Activated CD8-positive, alpha-beta memory T cell treated with anti-CD3 and anti-CD28 coated beads for 24 hours (primary cell): ENCODE measurements at regions not wholly inside any gene's neighbourhood (a gene's known extent, or its start where the extent isn't known, plus 50 kb on each side); places are given as distances from the start of the nearest gene placed in this dataset.
"Not testable (repeated sequence)": the region's sequence is repeated elsewhere in the genome, so short reads cannot be mapped to it uniquely, and the experiment has no call there.

Experiments
- DNase-seq: peaks from one replicate; pipeline ENCODE4 v3.0.0-alpha.2; 2020

DNA sequence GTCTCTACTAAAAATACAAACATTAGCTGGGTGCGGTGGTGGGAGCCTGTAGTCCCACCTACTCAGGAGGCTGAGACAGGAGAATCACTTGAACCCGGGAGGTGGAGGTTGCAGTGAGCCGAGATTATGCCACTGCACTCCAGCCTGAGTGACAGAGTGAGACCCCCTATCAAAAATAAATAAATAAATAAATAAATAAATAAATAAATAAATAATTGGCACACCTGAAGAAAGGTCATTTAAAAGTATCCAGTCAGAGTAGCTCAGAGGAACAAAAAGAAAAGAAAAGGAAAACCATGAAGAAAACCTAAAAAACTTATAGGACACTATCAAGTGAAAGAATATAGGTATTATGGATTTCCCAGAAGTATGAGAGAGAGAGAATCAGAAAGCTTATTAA is 330.1 kb upstream of the AR start:
- DNase-seq = not testable (repeated sequence)

DNA sequence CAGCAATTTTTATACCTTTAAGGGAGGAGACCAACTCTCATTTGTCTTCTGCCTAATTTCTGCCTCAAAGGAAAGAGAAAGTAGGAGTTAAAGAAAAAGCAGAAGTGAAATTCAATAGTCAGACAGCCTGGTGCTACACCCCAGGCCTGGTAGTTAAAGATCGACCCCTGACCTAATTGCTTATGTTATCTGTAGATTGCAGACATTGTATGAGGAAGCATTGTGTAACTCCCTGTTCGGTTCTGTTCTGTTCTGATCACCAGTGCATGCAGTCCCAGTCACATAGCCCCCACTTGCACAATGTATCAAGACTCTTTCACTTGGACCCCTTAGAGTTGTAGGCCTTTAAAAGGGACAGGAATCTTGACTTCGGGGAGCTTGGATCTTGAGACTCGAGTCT is 335.9 kb upstream of the AR start:
- DNase-seq = no peak

DNA sequence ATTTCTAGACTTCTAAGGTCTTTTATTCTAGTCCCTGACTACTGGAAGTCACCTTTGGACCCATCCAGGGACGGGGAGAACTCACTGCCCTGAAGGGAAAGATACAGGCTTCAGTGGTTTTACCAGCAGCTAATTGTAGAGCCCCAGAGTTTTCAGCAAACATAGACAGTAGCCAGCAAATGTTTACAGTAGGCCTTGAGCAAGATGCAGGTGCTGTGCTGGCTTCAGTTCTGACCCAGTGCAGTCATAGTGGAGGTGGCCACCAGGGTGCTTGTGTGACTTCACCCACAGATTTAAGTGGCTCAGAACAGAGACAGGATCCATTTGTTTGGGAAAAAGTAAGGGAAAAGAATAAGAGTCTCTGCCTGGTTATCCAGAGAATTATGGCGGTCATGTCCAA is 384.4 kb upstream of the AR start:
- DNase-seq = no peak

DNA sequence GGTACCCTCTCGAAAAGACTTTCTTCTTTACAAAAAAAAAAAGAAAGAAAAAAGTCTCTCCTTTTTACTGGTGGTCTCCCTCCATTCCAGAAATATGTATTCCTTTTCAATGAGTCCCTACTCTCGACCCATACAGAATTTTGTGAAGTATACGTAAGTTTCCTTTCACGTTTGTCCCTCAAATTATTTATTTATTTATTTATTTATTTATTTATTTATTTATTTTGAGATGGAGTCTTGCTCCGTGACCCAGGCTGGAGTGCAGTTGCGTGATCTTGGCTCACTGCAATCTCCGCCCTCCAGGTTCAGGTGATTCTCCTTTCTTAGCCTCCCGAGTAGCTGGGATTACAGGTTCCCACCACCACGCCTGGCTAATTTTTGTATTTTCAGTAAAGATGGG is 429.2 kb upstream of the AR start:
- no peak for DNase-seq

DNA sequence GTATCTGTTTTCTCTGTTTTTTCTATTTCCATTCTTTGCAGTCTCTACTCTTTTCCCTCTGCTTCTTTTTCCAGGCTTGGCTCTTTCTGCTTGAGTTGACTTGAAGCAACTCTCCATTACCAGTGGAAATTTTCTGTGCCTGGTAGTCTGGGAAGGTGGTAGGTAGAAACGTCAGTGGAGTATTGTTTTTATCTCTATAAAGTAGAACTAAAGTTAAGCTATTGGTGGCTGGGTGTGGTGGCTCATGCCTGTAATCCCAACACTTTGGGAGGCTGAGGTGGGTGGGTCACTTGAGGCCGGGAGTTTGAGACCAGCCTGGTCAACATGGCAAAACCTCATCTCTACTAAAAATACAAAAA is 438.1 kb upstream of the AR start:
- no peak for DNase-seq

DNA sequence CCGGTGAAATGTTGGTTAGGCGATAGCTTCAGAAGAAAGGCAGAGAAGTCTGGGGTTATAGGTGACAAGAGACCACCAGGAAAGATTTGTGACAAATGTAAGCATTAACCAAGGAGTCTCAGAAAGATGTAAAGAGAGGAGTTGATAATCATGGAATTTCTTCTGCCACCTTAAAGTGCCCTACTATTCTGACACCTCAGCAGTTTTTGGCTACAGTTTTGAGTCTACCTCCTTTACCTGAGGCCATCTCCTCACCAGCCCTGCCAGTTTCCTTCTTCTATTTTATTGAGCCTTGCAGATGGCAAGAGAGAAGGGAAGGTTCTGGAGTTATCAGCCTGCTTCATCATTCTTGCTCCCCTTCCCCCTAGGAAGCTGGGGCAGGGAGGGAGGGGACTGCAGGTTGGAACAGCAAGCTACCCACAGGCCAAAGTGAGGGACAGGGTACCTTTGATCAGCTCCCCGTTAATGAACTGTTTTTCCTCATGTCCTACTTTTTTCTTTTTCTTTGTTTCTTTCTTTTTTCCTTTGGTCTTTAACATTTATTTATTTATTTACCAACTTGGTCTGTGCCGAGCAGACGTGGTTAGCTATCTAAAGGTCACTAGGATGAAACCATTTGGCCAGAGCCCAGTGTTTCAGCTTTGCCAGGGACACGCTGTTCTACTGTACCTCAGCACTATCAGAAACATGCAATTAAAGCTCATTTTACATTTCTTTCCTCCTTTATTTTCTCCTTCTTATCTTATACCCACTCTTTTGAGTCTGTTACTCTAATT is 438.7 kb upstream of the AR start:
- DNase-seq = no peak

DNA sequence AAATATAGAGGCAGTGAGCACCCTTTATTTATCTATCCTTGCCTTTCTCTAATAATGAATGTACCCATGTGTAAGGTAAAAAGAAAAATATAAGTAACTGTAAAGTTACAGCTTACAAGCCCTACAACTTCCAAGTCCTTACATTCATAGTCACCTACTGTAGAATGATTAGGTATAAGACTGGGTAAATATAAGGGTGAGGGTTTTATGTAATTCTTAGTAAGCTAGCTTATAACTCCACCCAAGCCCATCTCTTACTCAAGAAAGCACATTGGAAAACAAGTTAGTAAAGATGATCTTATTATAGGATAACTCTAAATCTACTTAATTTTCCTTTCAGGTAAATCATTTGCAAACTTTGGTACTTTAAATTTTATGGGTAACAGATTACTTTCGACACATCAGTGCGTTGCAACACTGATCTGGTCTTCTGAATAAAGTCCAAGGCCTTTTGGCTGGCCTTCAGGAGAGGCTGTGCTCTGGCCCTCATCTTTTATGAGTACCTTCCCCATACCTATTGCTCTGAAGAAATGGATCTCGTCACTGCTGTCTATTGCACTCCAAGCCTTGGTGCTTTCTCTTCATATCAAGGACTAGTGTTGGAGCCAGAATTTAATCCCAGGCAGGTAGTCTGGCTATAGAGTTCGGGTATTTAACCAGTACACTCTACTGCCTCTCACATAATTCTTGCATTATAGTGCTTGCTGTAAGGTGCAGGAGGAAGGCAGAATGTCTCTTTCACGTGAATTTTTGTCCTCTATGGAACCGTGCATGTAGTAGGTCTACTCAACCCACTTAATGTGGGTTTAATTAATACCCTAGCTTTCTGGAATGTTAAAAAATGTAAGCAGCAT is 443.6 kb upstream of the AR start:
- no peak for DNase-seq

DNA sequence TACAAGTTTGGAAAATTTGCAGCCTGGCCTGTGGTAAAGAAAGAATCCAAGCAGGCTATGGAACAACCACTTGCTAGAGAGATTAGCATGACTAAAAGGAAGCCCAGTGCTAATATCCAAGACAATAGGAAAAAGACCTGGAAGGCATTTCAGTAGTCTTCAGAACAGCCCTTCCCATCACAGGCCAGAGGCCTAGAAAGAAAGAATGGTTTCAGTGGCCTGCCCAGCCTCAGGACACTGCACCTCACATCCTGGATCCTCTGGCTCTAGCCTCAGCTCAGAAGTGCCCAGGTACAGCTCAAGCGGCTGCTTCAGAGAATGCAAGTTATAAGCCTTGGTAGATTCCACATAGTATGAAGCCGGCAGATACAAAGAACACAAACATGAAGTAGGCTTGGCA is 449.8 kb upstream of the AR start:
- DNase-seq = no peak

DNA sequence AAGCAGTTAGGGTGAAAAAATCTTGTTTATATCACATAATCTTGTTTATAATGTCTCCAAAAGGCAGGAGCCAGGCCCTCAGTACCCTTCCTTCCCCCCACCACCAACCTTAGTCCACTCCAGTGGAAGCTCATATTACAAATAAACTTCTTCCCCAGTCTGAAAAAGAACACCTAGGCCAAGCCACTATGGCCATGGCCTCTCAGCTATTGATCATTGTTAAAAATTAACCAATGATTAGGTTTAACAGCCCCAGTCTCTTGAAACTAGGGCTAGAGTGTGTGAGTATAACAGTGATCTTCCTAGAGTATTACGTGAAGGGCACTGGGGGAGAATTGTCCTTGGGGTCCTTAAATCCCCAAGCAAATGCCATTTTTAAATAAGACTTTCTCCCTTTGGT is 411.9 kb upstream of the EDA2R start:
- DNase-seq = no peak

DNA sequence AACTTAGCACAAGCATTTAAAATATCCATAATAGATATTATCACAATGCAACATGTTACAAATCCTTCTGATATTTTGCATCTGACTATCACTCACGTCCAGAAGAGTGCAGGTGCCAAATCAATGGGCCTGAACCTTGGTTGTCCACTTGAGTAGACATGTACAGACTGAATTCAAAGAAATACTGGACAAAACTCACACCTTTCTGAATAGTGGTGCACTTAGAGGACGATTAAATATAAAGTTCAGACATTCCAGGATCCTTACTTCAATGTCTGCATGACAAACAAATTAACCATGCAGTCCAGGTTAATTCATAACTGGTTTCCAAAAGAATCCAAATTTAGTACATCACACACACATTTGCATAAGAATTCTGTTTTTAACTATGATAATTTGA is 406.0 kb upstream of the EDA2R start:
- no peak for DNase-seq

DNA sequence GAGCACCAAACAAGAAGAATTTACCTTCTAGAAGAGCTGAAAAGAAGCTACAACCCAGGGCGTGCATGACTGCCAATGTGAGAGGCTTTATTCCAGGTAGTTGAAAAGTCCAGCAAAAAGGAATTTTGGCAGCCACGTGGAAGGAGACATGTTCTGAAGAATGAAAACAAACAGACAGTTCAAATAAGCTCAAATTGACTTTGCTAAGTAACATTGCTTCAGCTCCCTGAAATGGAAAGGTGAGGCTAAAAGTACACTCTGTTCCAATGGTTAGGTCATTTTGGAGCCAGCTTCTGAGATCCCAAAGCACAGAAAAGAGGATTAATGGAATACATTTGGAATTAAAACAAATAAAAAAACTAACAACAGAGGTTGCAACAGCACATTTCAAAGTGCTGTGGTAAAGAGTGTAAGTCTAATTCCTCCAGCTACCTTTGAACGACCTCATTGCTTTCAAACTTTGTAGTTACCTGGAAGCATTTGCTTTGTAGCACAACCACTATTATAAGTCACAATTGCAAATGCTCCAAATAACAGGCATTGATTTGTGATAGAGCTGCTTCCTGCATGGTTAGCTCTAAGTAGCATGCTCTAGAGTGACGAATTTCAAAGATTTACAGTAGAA is 405.3 kb upstream of the EDA2R start:
- DNase-seq = no peak

DNA sequence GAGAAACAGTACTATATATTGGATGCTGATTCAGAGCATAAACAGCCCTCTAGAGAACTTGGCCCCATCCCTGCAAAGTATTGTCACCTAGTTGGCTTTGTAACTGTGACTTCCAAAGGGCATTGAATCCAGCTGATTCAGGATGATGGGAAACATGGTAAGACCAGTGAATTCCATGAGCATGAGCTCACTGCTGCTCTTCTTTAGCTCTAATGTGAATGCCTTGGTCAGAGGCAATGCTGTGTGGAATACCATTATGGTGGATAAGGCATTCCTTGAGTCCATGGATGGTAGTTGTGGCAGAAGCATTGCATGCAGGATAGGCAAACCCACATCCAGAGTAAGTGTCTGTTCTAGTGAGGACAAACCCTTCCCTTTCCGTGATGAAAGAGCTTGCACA is 365.6 kb upstream of the EDA2R start:
- DNase-seq = no peak

DNA sequence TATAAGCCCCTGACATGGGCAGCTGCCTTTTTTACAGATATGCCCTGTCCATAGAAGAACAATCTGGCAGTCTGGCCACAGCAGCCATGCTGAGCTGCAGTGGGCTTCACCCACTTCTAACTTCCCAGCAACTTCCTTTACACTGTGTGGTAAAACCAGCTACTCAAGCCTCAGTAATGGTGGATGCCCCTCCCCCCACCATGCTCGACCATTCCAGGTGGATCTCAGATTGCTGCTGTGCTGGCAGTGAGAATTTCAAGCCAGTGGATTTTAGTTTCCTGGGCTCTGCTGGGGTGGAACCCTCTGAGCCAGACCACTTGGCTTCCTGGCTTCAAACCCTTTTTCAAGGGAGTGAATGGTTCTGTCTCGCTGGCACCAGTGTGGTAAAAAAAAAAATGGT is 355.9 kb upstream of the EDA2R start:
- no peak for DNase-seq

DNA sequence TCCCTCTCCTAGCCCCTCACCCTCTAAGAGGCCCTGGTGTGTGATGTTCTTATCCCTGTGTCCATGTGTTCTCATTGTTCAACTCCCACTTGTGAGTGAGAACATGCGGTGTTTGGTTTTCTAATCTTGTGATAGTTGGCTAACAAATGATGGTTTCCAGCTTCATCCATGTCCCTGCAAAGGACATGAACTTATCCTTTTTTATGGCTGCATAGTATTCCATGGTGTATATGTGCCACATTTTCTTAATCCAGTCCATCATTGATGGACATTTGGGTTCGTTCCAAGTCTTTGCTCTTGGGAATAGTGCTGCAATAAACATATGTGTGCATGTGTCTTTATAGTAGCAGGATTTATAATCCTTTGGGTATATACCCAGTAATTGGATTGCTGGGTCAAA is 353.2 kb upstream of the EDA2R start:
- not testable (repeated sequence) for DNase-seq

DNA sequence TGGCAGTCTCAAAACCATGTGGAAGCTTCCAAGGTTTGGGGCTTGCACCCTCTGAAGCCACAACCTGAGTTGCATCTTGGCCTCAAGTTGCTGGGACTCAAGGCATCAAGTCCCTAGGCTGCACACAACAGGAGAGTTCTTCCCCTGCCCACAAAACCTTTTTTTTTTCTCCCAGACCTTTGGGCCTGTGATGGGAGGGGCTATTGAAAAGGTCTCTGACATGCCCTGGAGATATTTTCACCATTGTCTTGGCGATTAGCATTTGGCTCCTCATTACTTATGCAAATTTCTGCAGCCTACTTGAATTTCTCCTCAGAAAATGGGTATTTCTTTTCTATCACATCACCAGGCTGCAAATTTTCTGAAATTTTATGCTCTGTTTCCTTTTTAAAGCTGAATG is 349.5 kb upstream of the EDA2R start:
- no peak for DNase-seq

DNA sequence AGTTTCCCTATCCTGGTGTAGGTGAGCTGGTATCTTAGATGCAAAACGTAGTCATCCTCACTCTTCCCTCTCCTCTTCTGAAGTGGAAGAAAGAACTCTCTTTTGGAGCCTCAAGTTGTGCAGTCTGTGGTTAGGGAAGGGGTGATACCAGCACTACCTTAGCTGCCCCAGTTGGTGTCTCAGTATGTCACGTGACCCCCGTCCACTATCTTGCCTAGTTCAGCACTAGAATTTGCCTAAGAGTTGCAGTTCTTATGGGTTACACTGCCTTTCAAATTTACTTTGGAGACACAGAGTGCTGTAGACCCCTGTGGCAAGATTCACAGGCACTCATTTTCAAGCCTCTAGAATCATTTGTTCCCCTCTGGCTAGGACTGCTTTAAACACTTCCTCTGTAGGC is 322.8 kb upstream of the EDA2R start:
- DNase-seq = no peak

DNA sequence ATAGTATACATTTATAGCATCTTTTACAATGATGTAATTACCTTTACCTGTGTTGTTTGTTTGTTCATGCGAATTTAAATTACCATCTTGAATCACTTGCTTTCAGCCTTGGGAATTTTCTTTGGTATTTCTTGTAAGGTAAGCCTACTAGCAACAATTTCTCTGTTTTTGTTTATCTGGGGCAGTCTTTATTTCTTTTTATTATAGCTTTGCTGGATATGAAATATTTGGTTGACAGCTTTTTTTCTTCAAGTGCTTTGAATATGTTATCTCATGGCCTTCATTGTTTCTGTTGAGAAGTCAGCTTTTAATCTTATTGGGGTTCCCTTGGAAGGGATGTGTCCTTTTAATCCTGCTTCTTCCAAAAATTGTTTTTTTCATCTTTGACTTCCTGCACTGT is 292.8 kb upstream of the EDA2R start:
- no peak for DNase-seq

DNA sequence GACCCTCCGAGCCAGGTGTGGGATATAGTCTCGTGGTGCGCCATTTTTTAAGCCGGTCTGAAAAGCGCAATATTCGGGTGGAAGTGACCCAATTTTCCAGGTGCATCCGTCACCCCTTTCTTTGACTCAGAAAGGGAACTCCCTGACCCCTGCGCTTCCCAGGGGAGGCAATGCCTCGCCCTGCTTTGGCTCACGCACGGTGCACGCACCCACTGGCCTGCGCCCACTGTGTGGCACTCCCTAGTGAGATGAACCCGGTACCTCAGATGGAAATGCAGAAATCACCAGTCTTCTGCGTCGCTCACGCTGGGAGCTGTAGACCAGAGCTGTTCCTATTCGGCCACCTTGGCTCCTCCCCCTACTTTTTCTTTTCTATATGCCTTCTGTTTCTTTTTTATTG is 291.6 kb upstream of the EDA2R start:
- DNase-seq = not testable (repeated sequence)

DNA sequence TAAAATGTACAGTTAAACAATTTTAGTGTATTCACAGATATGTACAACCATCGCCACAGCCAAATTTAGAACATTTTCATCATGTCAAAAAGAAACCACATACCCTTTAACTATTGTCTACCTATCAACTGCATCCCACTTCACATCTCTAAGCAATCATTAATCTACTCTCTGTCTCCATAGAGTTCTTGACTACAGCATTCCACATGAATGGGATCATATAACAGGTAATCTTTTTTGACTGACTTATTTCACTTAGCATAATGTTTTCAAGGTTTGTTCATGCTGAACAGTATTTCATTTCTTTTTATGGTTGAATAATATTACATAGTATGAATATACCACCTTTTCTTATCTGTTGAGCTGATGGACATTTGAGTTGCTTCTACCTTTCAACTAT is 281.4 kb upstream of the EDA2R start:
- no peak for DNase-seq

DNA sequence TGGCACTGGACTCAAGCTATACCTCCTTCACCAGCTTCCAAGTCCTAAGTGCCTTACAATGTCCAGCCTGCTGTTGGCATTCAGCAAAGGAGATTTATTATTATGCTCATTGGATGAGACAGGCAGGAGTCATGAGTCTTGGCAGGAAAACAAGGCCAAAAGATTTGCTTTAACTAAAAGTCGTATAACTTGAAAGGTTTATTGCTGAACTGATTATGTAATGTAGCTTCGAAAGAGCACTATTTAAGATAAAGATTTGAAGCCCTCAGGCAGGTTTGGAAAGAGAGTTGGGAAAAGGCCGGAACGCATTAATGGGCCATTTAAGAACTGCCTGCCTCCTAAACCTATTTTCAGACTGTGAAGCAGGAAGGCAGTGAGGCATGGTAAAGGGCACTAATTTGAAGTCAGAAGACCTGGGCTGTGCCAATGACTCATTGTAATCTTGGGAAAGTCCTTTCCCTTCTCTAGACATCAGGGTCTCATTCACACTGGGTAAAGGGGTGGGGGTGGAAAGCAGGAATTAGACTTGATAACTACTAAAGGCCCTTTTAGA is 280.5 kb upstream of the EDA2R start:
- no peak for DNase-seq

DNA sequence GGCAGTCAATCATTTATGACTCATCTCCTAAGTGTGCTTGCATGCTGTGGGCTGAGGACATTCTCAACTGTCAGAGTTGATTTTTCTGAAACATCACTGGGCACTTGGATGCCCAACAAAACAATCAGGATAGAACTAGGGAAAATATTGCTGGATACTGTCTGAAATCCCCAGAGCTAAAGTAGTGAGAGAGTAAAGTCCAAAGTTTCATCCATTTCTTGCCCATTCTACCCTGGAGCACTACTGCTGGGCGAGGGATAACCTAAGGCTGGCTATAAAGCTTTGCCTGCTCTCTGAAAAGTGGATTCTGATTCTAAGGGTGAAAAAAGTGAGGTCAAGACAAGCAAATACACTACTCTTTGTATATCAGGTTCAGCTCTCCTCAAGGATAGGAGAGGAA is 279.6 kb upstream of the EDA2R start:
- no peak for DNase-seq

DNA sequence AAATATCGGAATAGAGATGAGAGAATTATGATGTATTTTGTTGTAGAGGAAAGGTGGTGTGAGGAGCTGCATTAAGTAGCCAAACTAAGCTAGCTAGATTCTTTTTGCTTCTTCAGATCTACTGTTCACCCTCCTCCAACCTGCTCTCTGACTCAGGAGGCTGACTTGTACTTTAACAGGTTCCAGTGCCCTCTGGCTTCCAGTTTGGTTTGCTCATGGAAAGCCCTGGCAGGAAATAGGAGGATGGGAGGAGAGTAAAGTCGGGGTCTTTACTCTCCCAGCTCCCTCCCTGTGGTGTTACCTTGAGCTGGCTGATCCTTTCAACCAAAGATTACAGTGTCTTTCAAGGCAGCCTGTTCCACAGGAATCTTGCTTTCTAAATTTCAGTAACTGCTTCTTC is 277.0 kb upstream of the EDA2R start:
- no peak for DNase-seq

DNA sequence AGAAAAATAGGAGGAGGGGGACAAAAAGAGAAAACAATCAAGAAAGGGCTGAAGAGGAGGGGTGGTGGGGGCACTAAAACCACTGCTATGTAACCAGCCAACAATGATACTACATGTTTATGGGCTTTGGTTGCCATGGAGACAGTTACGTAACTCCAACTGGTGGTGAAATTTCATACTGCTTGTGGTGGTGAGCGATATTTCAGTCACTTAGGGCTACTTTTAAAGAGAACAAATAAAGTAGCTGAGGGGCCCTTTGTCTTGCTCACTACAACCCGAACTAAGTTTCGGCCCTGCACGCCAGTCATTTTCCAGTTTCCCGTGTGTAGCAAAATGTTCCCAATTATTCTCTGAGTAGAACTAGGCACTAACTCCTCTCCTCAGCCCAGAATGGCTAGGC is 275.2 kb upstream of the EDA2R start:
- DNase-seq = no peak

DNA sequence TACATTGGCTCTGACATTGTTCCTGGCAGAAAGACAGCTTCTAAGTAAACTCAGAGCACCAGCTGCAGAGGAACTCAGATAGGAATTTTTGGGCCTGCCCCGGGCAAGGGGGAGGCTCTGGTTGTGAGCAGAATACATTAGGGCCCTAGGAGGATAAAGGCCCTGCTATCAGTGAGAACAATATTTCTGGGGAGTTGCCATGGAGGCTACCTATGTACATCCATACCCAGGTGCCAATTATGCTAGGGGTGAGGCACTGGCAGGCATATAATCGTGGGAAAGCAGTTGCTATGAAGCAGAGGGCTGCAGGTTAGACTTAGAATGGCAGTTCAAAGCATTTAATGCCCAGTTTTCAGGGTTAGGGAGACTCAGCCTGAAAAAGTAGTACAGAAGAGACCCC is 273.5 kb upstream of the EDA2R start:
- DNase-seq = no peak
